DMS114 treated with DMSO at 0.1 percent for 48 hours (cell line): ENCODE measurements at regions not wholly inside any gene's neighbourhood (a gene's known extent, or its start where the extent isn't known, plus 50 kb on each side); places are given as distances from the start of the nearest gene placed in this dataset.
"Not testable (repeated sequence)": the region's sequence is repeated elsewhere in the genome, so short reads cannot be mapped to it uniquely, and the experiment has no call there.

Experiments used
- DNase-seq: peaks from one replicate; lab custom pipeline; 2025; ENCODE audit not compliant: unreplicated experiment; lab: John Stamatoyannopoulos, UW

DNA sequence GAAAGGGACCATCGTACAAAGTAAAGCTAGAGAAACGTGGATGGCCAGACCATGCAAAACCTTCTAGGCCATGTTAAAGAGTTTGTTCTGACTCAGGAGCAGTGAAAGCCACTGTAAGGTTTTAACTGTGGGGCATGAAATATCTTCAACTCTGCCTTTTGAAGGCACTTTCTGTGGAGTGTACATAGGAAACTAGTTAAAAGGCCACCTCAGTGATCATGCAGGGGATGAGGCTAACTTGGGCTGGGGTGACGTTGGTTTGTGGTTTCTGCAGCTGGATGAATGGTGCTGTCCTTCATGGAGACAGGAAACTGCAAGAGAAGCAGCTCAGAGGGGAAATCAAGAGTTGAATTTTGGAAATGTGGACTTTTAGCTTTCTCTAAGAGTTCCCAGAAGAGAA is 190.7 kb downstream of the CDCA7 start:
- no peak for DNase-seq

DNA sequence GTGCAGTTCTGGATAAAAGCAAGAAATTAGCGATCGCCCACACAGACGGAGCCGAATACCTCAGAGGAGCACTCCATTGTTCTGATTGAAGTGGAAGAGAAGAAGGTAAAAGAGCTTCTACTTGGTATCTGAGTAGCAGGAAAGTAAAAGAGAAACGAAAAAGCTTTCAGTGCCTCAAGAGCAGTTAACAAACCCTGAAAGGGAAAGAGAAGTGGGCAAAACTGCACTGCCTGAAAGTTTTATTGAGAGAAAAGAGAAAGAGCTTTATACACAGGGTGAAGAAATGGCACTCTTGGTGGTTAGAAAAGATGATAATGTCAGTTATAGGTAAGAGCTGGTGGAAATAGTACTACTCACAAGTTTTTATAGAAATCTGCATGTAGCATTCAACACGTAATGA is 192.8 kb downstream of the CDCA7 start:
- no peak for DNase-seq

- no peak for DNase-seq
Measured at GRCh38 chr2:173550143-173550542, 195.5 kb downstream of the CDCA7 start.

DNA sequence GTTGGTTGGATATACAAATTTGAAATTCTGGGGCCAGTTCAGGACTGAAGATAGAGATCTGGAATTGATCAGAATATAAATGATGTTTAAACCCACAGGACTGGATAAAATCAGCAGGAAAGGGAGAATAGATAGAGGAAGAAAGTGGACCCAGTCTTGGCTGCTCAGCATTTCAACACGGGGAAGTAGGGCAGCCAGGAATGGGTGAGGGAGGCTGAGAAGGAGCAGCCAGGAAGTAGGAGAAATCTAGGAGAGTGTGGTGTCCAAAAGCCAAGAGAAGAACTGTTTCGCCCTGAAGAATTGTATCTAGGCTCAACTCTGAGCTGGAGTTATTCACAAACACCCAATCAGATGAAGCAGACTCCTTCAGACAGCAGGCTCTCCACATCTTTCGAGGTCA is 197.9 kb downstream of the CDCA7 start:
- DNase-seq: no peak

GRCh38 chr2:173553593-173553992 is 198.9 kb downstream of the CDCA7 start:
- no peak for DNase-seq

DNA sequence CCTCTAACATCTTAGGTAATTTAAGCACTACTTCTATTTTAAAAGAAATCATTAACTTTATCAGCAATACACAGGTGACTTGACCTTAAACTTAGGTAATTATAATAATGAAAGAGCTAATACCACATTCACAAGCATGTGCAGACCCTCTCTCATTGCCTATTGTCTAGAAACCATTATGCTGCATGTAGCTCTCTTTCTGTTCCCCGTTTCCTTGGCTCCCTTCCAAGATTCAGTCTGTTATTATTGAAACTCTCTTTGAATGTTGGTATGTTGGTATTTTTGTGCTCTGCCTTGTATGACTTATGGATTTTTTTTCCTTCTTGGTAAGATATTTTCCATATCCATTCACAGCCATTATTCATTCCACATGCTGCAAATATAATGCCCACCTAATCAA is 201.2 kb downstream of the CDCA7 start:
- no peak for DNase-seq

- DNase-seq: no peak
Measured at GRCh38 chr2:173556816-173557215, 202.1 kb downstream of the CDCA7 start.

DNA sequence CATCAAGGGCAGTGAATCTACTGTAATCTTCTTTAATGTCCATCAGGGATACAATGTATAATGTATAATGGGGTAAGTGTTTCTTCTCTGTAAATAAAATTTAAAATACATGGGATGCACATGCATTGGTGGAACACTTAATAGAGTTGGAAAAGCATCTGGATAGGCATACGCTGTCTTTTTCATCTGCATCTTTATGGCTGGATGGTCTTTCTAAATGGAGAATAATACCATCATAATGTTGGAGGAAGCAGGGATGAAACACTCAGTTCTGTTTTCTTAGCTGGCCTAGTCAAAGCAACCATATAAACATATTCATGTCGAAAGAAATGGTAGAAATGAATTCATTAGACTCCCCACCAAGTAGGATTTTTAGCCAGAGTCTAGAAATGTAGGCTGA is 202.8 kb downstream of the CDCA7 start:
- no peak for DNase-seq

- DNase-seq: no peak
Measured at GRCh38 chr2:173567493-173567892, 212.8 kb downstream of the CDCA7 start.

DNA sequence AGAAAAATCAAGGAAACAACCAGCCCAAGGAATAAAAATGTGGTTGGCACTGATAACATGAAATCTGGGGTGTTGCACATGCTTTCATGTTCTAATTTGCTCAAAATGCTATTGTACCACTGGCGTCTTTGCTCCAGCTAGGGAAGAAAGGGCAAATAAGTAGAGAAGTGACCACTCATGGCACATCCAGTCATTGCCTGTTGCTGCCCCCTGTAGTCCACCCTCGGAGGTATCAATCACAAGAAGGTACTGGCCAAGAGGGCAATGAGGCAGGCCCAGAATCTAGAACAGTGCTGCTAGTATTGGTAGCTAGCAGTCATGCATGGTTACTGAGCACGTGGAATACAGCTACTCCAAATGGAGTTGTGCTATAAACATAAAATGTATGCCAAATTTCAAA is 213.4 kb downstream of the CDCA7 start:
- DNase-seq: peak; percentile 0

- DNase-seq: peak; percentile 4
Measured at GRCh38 chr2:173571021-173571821, 216.5 kb downstream of the CDCA7 start.

- DNase-seq: no peak
Measured at GRCh38 chr2:173571887-173572680, 217.4 kb downstream of the CDCA7 start.

DNA sequence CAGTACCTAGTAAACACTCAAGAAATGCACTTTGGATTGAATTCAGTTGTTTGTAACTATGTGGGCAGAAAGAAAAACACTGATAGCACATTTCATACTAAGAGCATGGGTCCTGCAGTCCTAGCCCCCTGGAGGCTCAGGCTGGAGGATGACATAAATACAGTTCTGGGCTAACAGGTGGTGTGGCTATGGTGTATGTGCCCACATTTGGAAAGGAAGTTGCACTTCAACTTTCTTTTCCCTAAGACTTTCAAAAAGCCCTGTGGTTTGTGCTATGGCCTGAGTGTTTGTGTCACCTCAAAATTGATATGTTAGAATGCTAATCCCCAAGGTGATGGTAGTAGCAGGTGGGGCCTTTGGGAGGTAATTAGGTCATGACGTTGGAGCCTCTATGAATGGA is 218.2 kb downstream of the CDCA7 start:
- no peak for DNase-seq

- not testable (repeated sequence) for DNase-seq
Measured at GRCh38 chr2:173573782-173574181, 219.1 kb downstream of the CDCA7 start.

DNA sequence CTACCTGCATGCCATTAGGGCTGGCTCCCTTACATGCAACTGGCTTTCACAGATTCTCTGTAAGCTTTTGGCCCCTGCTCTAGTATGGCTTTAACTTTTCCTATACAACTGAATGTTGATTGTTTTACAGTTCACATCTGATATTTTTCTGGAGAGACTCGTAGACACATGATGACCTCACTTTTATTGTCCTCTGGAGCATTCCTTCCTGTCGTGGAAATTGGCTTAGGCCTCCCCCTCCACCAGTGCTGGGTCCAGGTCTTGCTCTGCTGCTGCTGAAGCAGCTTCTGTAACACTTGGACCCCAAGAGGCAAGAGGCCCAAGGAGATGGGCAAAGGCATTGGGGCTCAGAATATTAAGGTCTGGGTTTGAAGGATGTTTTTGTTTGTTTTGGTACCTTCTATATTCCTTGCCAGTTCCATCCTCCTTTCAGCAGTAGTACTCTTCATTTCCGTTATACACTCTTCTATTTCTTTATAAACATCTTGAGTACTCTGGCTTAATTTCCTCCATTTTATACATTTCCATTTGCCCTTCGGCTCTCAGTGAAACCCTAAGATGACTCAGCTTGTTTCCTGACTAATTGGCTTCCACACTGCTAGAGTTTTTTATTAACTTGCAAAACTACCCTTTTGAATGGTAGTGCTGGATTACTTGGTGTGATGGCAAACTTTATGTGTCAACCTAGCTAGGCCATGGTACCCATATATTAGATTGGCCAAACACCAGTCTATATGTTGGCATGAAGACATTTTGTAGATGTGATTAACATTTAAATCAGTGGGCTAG is 219.8 kb downstream of the CDCA7 start:
- DNase-seq: no peak

DNA sequence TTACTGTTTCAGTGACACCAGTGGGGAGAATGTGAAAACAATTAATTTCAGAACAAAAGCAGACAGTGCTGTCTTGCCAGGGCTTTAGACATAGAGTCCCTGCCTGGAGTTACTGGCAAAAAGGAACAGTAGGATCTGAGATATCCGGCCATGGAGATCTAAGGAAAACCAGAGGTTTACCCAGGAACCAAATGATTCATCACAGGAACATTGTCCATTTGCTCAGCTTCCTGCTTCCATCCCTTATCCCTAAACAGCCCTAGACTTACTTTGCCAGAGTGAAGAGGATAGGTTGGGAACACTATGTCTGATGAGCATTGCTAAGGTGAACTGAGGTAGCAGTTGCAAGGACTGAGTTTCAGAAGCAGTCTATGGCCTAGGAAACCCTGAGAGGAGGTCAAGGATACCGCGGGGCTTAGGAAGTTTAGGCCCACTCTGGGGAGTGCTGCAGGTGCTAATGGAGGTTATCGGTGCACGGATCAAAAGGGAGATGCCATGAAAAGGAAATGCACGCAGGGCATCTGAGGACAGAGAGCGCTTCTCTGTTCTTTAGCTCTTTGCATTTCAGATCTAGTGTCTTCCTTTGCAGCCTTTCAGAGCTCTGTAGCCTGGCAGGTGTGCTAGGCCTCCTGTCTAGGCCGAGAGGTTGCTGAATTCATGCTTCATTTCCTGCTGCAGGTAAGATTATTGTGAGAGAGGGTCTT is 223.9 kb downstream of the CDCA7 start:
- no peak for DNase-seq

GRCh38 chr2:173580351-173580750 is 225.7 kb downstream of the CDCA7 start:
- DNase-seq: no peak

- no peak for DNase-seq
Measured at GRCh38 chr2:173580956-173581355, 226.3 kb downstream of the CDCA7 start.

GRCh38 chr2:173583196-173583595 is 228.5 kb downstream of the CDCA7 start:
- DNase-seq: no peak

GRCh38 chr2:173584000-173584399 is 229.3 kb downstream of the CDCA7 start:
- DNase-seq: no peak
